ENCODE measurements at regions not wholly inside any gene's neighbourhood (a gene's known extent, or its start where the extent isn't known, plus 50 kb on each side); places are given as distances from the start of the nearest gene placed in this dataset.

DNA sequence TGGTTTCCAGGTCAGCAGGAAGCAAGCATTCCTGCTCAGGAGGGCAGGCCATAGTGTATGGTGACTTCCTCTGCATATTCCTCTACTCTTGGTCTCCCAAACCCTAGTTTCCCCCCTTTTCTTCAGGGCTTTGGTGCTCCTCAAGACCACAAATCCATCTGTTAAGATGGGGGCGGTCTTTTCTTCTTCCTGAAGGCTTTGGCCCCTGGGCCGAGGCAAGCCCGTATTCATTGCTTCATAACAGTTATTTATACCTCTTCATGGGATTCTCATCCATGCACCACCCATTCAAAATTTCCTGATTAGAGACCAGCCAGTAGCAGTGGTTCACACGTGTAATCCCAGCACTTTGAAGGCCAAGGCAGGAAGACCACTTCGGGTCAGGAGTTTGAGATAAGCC lies 62.1 kb upstream of the IL12A start:
- no peaks in the 10 kb centered on the region for H3K36me3 ChIP-seq (replicated peaks; ENCODE audit: insufficient read depth, low read depth)
- TF ChIP-seq EZH2phosphoT487 (IDR thresholded peaks at IDR 0.05; ENCODE audit: low read depth, severe bottlenecking, unreplicated experiment) (no peak), EZH2 (IDR thresholded peaks at IDR 0.05; ENCODE audit: borderline replicate concordance) (no peak)
- TF ChIP-seq, protein P1, sequence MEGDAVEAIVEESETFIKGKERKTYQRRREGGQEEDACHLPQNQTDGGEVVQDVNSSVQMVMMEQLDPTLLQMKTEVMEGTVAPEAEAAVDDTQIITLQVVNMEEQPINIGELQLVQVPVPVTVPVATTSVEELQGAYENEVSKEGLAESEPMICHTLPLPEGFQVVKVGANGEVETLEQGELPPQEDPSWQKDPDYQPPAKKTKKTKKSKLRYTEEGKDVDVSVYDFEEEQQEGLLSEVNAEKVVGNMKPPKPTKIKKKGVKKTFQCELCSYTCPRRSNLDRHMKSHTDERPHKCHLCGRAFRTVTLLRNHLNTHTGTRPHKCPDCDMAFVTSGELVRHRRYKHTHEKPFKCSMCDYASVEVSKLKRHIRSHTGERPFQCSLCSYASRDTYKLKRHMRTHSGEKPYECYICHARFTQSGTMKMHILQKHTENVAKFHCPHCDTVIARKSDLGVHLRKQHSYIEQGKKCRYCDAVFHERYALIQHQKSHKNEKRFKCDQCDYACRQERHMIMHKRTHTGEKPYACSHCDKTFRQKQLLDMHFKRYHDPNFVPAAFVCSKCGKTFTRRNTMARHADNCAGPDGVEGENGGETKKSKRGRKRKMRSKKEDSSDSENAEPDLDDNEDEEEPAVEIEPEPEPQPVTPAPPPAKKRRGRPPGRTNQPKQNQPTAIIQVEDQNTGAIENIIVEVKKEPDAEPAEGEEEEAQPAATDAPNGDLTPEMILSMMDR (IDR thresholded peaks at IDR 0.05; ENCODE audit: poor library complexity), result no peak
- H3K27ac ChIP-seq, result no peak overlapping the region
- no peak for DNase-seq (ENCODE audit: low spot score)
- H3K27me3 ChIP-seq, result no peaks in the 10 kb centered on the region
- WGBS (ENCODE audit: low lambda C conversion rate, missing lambda C conversion rate), result 89% methylated on average over 5 of the region's 5 CpGs
- no peaks in the 10 kb centered on the region for H4K20me1 ChIP-seq (ENCODE audit: insufficient read depth, poor library complexity, severe bottlenecking)
- no peak overlapping the region for H2AFZ ChIP-seq
- no peaks in the 10 kb centered on the region for H3K79me2 ChIP-seq
- H3K4me3 ChIP-seq, result no peak overlapping the region
- H3K9me3 ChIP-seq (ENCODE audit: low read depth), result no peaks in the 10 kb centered on the region
- no peaks in the 10 kb centered on the region for H3K9me2 ChIP-seq (replicated peaks; ENCODE audit: insufficient read depth)
- H3K4me2 ChIP-seq, result no peak overlapping the region
- H3K4me1 ChIP-seq (ENCODE audit: insufficient read depth), result no peaks in the 10 kb centered on the region

DNA sequence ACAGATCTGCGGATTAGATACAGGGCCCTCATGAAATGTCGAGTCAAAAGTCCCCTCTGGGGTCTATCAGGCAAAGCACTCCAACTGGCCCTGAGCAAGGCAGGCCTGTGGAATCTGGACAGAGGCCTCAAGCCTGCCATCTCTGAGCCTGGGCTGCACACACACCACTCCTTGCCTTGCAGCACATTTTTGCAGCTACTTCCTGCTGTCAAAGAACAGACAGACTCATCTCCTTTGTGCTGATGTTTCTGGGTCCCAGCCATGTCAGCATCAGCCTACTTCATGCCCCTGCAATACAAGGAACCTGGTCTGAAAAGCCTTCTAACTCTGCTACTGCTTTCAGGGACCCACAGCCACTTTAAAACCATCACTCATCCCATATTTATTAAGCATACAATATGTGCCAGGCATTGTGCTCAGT lies 60.6 kb upstream of the IL12A start:
- WGBS (ENCODE audit: low lambda C conversion rate, missing lambda C conversion rate), result 57% methylated on average over 2 of the region's 2 CpGs
- no peaks in the 10 kb centered on the region for H3K79me2 ChIP-seq
- no peak for DNase-seq (ENCODE audit: low spot score)
- no peak overlapping the region for H3K27ac ChIP-seq
- TF ChIP-seq EZH2phosphoT487 (IDR thresholded peaks at IDR 0.05; ENCODE audit: low read depth, severe bottlenecking, unreplicated experiment), result no peak
- TF ChIP-seq, protein P1 (IDR thresholded peaks at IDR 0.05; ENCODE audit: poor library complexity), result no peak
- no peak for TF ChIP-seq EZH2 (IDR thresholded peaks at IDR 0.05; ENCODE audit: borderline replicate concordance)
- no peaks in the 10 kb centered on the region for H4K20me1 ChIP-seq (ENCODE audit: insufficient read depth, poor library complexity, severe bottlenecking)
- H3K4me3 ChIP-seq, result no peak overlapping the region
- H3K27me3 ChIP-seq, result no peaks in the 10 kb centered on the region
- no peaks in the 10 kb centered on the region for H3K4me1 ChIP-seq (ENCODE audit: insufficient read depth)
- H3K36me3 ChIP-seq (replicated peaks; ENCODE audit: insufficient read depth, low read depth), result no peaks in the 10 kb centered on the region
- no peak overlapping the region for H2AFZ ChIP-seq
- no peak overlapping the region for H3K4me2 ChIP-seq
- no peaks in the 10 kb centered on the region for H3K9me2 ChIP-seq (replicated peaks; ENCODE audit: insufficient read depth)
- H3K9me3 ChIP-seq (ENCODE audit: low read depth), result no peaks in the 10 kb centered on the region

DNA sequence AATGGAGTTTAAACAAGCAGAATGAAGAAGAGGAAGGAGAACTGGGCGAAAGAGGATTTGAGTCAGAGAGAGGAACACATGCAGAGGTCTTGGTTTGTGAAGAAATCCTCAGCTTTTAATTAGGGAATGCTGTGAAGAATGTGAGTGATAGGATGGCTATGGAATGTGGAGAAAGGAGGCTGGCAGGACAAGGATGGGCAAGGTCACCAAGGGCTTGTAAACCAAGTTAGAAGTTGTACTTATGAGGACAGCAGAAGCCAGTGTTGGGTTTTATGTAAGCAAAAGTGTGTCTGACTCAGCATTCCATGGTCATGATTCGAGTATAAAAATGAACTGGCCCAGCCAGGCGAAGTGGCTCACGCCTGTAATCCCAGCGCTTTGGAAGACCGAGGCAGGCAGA lies 60.0 kb upstream of the IL12A start:
- H3K27ac ChIP-seq, result no peak overlapping the region
- no peaks in the 10 kb centered on the region for H3K9me3 ChIP-seq (ENCODE audit: low read depth)
- no peaks in the 10 kb centered on the region for H3K27me3 ChIP-seq
- H3K4me3 ChIP-seq, result no peak overlapping the region
- H3K4me2 ChIP-seq, result no peak overlapping the region
- DNase-seq (ENCODE audit: low spot score), result no peak
- no peaks in the 10 kb centered on the region for H3K79me2 ChIP-seq
- H3K4me1 ChIP-seq (ENCODE audit: insufficient read depth), result no peaks in the 10 kb centered on the region
- H3K36me3 ChIP-seq (replicated peaks; ENCODE audit: insufficient read depth, low read depth), result no peaks in the 10 kb centered on the region
- H2AFZ ChIP-seq, result no peak overlapping the region
- 86% methylated on average over 6 of the region's 6 CpGs for WGBS (ENCODE audit: low lambda C conversion rate, missing lambda C conversion rate)
- no peaks in the 10 kb centered on the region for H4K20me1 ChIP-seq (ENCODE audit: insufficient read depth, poor library complexity, severe bottlenecking)
- TF ChIP-seq EZH2 (IDR thresholded peaks at IDR 0.05; ENCODE audit: borderline replicate concordance) (no peak), EZH2phosphoT487 (IDR thresholded peaks at IDR 0.05; ENCODE audit: low read depth, severe bottlenecking, unreplicated experiment) (no peak)
- TF ChIP-seq, protein P1 (IDR thresholded peaks at IDR 0.05; ENCODE audit: poor library complexity), result no peak
- no peaks in the 10 kb centered on the region for H3K9me2 ChIP-seq (replicated peaks; ENCODE audit: insufficient read depth)

Measured in hepatocyte (in vitro differentiated cells).